HepG2 (cell line): ENCODE measurements at regions not wholly inside any gene's neighbourhood (a gene's known extent, or its start where the extent isn't known, plus 50 kb on each side); places are given as distances from the start of the nearest gene placed in this dataset.

Experiments
- ATF2 ChIP-seq: sonication (generic); formaldehyde crosslinking; IDR thresholded peaks from 2 replicates; pipeline ENCODE4 v1.4.0; 2020; ENCODE audit warnings: missing genetic modification reagents
- CTCF ChIP-seq: sonication (generic); formaldehyde crosslinking; IDR thresholded peaks from 2 replicates; pipeline ENCODE4 v1.5.0; 2020; ENCODE audit warnings: mild to moderate bottlenecking, missing genetic modification reagents, moderate library complexity
- POLR2AphosphoS2 ChIP-seq: IDR thresholded peaks from 2 replicates; pipeline ENCODE4 v1.6.1; 2011; ENCODE audit warnings: low read depth, low read length, improper control_type of control experiment
- POLR2AphosphoS5 ChIP-seq: IDR thresholded peaks from 2 replicates; pipeline ENCODE4 v1.6.1; 2012; ENCODE audit warnings: low read depth, low read length
- SSRP1 ChIP-seq: IDR thresholded peaks from 2 replicates; pipeline ENCODE4 v1.6.1; 2016; ENCODE audit warnings: control low read depth
- ZNF660 ChIP-seq: sonication (generic); formaldehyde crosslinking; IDR thresholded peaks from 2 replicates; pipeline ENCODE4 v1.5.1; 2020; ENCODE audit warnings: mild to moderate bottlenecking, low read depth, missing genetic modification reagents, borderline replicate concordance
- ZNF740 ChIP-seq: sonication (generic); formaldehyde crosslinking; IDR thresholded peaks from 2 replicates; pipeline ENCODE4 v1.4.0; 2020; ENCODE audit warnings: missing genetic modification reagents

- TF ChIP-seq CTCF (CRISPR knock-in tag) = no peak
- TF ChIP-seq ATF2 (CRISPR knock-in tag) = no peak
- no peak for TF ChIP-seq POLR2AphosphoS2
- no peak for TF ChIP-seq ZNF660 (CRISPR knock-in tag)
- no peak for TF ChIP-seq ZNF740
- no peak for TF ChIP-seq SSRP1
- no peak for TF ChIP-seq POLR2AphosphoS5
Measured at GRCh38 chr3:143179603-143180002, 60.0 kb downstream of the CHST2 start.
